ENCODE measurements at regions not wholly inside any gene's neighbourhood (a gene's known extent, or its start where the extent isn't known, plus 50 kb on each side); places are given as distances from the start of the nearest gene placed in this dataset.

DNA sequence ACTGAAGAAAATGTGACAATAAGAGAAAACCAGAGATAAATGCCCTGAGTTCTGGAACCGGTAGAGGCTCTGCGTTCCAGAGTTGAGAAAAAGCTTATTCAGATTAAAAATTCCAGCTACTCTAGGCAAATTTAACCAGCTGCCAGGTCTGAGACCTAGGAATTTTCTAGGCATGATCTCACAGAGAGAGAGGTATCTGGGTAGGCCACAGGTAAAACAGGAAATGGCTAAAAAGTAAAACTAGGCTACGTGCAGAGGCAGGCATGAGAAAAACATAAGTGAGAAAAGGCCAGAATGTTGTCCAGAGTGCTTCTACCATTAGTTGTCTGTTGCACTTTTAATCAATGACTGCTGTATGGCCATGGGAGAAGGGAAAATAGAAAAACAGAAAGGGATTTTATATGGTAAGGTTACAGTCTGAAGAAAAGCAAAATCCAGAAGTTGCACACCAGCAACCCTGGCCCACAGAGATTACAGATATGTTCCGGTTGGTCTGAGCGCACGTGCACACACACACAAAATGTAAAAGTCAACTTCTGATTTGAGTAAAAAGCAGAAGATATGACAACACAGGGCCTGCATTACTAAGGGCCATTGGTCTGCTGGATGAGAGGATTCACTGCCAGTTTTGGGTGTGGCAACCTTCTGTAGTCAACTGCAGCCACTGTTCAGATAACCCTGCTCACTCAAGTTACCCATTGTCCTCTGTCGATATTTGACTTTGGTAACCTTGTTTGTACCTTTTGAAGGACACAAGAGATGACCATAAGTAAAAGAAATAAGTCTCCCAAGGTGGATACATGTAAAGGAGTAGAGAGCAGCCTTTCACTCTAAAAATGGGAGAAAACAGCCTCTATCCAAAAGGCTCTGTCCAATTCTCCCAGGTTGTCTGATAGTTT lies 266.0 kb downstream of the DTWD2 start (continued):
- TF ChIP-seq FOXM1 (IDR thresholded peaks at IDR 0.05; ENCODE audit: low read depth, low read length) (no peak), SREBF1 (IDR thresholded peaks at IDR 0.05; ENCODE audit: low read length) (no peak), SP1 (IDR thresholded peaks at IDR 0.05; ENCODE audit: low read depth, low read length) (no peak), SMARCA5 (IDR thresholded peaks at IDR 0.05) (no peak), MLLT1 (IDR thresholded peaks at IDR 0.05) (no peak), HDAC6 (IDR thresholded peaks at IDR 0.05; ENCODE audit: unreplicated experiment) (no peak), ZSCAN29 (IDR thresholded peaks at IDR 0.05) (no peak)

GRCh38 chr5:118711727-118712126 lies 276.6 kb downstream of the DTWD2 start:
- Histone ChIP-seq H4K20me1 (ENCODE audit: control insufficient read depth, insufficient read depth) (no peaks in the 10 kb centered on the region), H3K79me2 (ENCODE audit: control insufficient read depth, insufficient read depth, low read length) (no peaks in the 10 kb centered on the region), H3K4me1 (ENCODE audit: control insufficient read depth, insufficient read depth, low read length) (no peaks in the 10 kb centered on the region), H3K36me3 (ENCODE audit: control insufficient read depth in 2 of 2, insufficient read depth in 2 of 2, low read length in 1 of 2) (no peaks in the 10 kb centered on the region), H3K4me3 (no peak overlapping the region), H2AFZ (ENCODE audit: control insufficient read depth, low read depth, low read length) (no peak overlapping the region), H3K27ac (ENCODE audit: control insufficient read depth, insufficient read depth) (no peak overlapping the region), H3K9me3 (replicated peaks; ENCODE audit: control insufficient read depth, insufficient read depth, low read length) (no peaks in the 10 kb centered on the region), H3K27me3 (replicated peaks in 1 of 2; ENCODE audit: control insufficient read depth in 2 of 2, insufficient read depth in 2 of 2, low read length in 1 of 2) (no peaks in the 10 kb centered on the region), H3K9ac (ENCODE audit: control insufficient read depth, insufficient read depth, low read length) (no peak overlapping the region), H3K4me2 (ENCODE audit: control insufficient read depth, insufficient read depth) (no peak overlapping the region)
- in situ Hi-C loops (cut with MboI) (no loop called here), intact Hi-C loops (cut with micrococcal nuclease; ENCODE audit: unreplicated experiment) (no loop called here)
- ChIA-PET RAD21 (ENCODE audit: unreplicated experiment) (no interaction called here), POLR2A (no interaction called here), CTCF (no interaction called here), SMC1A (ENCODE audit: uncharacterized antibody, unreplicated experiment) (no interaction called here)
- no peak for FAIRE-seq
- DNase-seq (ENCODE audit: low read depth, low spot score) = no peak
- no TSS peak for BruUV-seq (replicated peaks)
- ATAC-seq = no peak
- 7% methylated on average over 1 of the region's 1 CpG for WGBS (ENCODE audit: insufficient coverage, insufficient replicate concordance, low lambda C conversion rate, missing lambda C conversion rate)
- no peak for TF ChIP-seq FOXM1 (IDR thresholded peaks at IDR 0.05; ENCODE audit: low read depth, low read length)
- TF ChIP-seq MYB (IDR thresholded peaks at IDR 0.05; ENCODE audit: borderline replicate concordance, low read depth, low read length) = no peak
- TF ChIP-seq, protein P1, sequence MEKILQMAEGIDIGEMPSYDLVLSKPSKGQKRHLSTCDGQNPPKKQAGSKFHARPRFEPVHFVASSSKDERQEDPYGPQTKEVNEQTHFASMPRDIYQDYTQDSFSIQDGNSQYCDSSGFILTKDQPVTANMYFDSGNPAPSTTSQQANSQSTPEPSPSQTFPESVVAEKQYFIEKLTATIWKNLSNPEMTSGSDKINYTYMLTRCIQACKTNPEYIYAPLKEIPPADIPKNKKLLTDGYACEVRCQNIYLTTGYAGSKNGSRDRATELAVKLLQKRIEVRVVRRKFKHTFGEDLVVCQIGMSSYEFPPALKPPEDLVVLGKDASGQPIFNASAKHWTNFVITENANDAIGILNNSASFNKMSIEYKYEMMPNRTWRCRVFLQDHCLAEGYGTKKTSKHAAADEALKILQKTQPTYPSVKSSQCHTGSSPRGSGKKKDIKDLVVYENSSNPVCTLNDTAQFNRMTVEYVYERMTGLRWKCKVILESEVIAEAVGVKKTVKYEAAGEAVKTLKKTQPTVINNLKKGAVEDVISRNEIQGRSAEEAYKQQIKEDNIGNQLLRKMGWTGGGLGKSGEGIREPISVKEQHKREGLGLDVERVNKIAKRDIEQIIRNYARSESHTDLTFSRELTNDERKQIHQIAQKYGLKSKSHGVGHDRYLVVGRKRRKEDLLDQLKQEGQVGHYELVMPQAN (conservative IDR thresholded peaks at IDR 0.05) = no peak
- TF ChIP-seq MLLT1 (IDR thresholded peaks at IDR 0.05) = no peak
- TF ChIP-seq SRF (IDR thresholded peaks at IDR 0.05; ENCODE audit: low read depth in 2 of 2, low read length in 2 of 2) = no peak
- TF ChIP-seq, protein P2, sequence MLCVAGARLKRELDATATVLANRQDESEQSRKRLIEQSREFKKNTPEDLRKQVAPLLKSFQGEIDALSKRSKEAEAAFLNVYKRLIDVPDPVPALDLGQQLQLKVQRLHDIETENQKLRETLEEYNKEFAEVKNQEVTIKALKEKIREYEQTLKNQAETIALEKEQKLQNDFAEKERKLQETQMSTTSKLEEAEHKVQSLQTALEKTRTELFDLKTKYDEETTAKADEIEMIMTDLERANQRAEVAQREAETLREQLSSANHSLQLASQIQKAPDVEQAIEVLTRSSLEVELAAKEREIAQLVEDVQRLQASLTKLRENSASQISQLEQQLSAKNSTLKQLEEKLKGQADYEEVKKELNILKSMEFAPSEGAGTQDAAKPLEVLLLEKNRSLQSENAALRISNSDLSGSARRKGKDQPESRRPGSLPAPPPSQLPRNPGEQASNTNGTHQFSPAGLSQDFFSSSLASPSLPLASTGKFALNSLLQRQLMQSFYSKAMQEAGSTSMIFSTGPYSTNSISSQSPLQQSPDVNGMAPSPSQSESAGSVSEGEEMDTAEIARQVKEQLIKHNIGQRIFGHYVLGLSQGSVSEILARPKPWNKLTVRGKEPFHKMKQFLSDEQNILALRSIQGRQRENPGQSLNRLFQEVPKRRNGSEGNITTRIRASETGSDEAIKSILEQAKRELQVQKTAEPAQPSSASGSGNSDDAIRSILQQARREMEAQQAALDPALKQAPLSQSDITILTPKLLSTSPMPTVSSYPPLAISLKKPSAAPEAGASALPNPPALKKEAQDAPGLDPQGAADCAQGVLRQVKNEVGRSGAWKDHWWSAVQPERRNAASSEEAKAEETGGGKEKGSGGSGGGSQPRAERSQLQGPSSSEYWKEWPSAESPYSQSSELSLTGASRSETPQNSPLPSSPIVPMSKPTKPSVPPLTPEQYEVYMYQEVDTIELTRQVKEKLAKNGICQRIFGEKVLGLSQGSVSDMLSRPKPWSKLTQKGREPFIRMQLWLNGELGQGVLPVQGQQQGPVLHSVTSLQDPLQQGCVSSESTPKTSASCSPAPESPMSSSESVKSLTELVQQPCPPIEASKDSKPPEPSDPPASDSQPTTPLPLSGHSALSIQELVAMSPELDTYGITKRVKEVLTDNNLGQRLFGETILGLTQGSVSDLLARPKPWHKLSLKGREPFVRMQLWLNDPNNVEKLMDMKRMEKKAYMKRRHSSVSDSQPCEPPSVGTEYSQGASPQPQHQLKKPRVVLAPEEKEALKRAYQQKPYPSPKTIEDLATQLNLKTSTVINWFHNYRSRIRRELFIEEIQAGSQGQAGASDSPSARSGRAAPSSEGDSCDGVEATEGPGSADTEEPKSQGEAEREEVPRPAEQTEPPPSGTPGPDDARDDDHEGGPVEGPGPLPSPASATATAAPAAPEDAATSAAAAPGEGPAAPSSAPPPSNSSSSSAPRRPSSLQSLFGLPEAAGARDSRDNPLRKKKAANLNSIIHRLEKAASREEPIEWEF (IDR thresholded peaks at IDR 0.05; ENCODE audit: insufficient replicate concordance, low read depth, low read length) = no peak
- no peak for TF ChIP-seq CHD1 (IDR thresholded peaks at IDR 0.05; ENCODE audit: low read depth, low read length)

All from GM12878 (cell line).